Caki2 (cell line): ENCODE measurements at regions not wholly inside any gene's neighbourhood (a gene's known extent, or its start where the extent isn't known, plus 50 kb on each side); places are given as distances from the start of the nearest gene placed in this dataset.

Experiments used
- DNase-seq: peaks from one replicate; pipeline ENCODE4 v3.0.0-alpha.2; 2015; ENCODE audit warnings: low read depth
- in situ Hi-C: cut with HindIII; loops from 2 replicates; pipeline ENCODE4 v1.10.0; 2016; ENCODE audit warnings: low sequenced_read_pairs, low pct_unique_long_range_greater_than_20kb, mixed read lengths

GRCh38 chr9:106616851-106617345 is 246.1 kb upstream of the ZNF462 start:
- in situ Hi-C loops: no loop called here
- no peak for DNase-seq

DNA sequence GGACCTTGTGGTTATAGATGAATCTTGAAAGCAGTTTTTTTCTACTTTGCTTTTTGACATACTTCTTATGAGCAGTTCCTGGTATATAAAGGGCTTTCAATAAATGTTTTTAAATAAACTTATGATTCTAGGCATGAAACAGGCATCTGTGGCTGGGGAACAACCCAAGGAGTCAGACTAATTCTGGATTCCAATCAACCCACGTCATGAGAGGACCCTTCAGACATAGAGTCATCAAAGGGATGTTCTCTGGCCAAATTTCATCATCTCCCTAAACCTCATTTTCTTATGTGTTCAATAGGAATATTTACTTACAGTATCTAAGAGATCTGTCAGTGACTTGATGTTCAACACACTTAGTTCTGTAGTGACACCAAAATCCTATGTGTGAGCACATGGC is 243.8 kb upstream of the ZNF462 start:
- DNase-seq: no peak
- in situ Hi-C loops: no loop called here

- in situ Hi-C loops: no loop called here
- DNase-seq: no peak
Measured at GRCh38 chr9:106620081-106620480, 242.9 kb upstream of the ZNF462 start.

- in situ Hi-C loops: no loop called here
- DNase-seq: no peak
Measured at GRCh38 chr9:106620866-106621265, 242.1 kb upstream of the ZNF462 start.

DNA sequence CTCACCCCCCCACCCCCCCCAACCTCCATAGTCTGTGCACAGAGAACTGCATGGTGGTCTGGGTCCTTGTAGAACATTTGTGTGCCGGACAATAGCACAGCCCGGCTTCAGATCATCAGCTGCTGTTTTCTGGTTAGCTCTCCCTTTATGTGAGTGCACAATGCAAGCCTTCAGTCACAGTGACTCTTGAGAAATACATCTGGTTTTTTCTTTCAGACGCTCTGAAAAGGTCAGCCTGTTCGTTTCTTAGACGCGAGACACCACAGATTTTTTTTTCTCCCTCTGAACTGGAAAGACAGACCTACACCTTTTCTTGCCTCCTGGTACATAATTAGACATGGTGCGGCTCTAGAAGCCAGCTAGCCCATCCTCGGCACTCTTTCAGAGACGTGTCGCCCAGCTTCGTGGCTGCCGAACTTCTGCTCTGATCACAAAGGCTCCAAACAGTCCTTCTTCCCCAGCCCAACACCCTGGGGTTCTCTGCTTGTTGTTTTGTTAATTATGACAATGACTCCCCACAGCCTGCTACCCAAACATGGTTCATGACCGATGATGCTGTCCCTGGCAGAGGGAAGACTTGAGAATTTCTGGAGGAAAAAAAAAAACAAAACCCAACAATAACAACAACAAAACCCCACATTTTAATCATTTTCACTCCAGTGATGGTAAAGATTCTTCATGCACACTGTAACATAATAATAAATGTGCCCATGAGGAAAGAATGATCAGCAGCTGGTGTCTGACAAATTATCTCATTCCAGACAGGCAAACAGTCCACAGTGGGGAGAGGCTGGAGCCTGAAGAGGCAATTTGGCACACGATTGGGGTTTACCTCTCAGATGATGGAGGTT is 241.4 kb upstream of the ZNF462 start:
- DNase-seq: no peak
- in situ Hi-C loops: no loop called here

- in situ Hi-C loops: no loop called here
- DNase-seq: no peak
Measured at GRCh38 chr9:106622164-106622487, 240.8 kb upstream of the ZNF462 start.

- in situ Hi-C loops: no loop called here
- DNase-seq: no peak
Measured at GRCh38 chr9:106623558-106623957, 239.4 kb upstream of the ZNF462 start.

GRCh38 chr9:106625259-106625789 is 237.6 kb upstream of the ZNF462 start:
- in situ Hi-C loops: no loop called here
- DNase-seq: no peak

DNA sequence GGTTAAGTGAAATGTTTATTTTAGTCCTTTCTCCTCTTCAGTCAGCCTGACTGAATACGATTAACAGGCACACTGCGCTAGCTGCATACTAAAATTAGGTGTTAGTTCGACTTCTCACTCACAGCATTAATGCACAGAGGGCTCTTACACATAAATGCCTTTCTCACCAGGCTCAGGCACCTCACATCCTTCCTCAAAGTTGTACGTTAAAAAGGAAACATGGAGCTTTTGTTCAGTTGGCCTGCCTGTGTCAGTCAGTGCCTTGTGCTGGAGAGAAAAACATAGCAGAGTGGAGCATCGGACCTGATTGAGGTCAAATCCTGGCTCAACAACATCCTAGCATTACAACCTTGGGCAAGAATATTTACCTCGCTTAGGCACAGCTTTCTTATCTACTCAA is 236.0 kb upstream of the ZNF462 start:
- in situ Hi-C loops: no loop called here
- DNase-seq: no peak

GRCh38 chr9:106632621-106633020 is 230.3 kb upstream of the ZNF462 start:
- in situ Hi-C loops: no loop called here
- DNase-seq: no peak

- in situ Hi-C loops: no loop called here
- no peak for DNase-seq
Measured at GRCh38 chr9:106634183-106634582, 228.8 kb upstream of the ZNF462 start.

- in situ Hi-C loops: no loop called here
- DNase-seq: no peak
Measured at GRCh38 chr9:106634641-106635040, 228.3 kb upstream of the ZNF462 start.

DNA sequence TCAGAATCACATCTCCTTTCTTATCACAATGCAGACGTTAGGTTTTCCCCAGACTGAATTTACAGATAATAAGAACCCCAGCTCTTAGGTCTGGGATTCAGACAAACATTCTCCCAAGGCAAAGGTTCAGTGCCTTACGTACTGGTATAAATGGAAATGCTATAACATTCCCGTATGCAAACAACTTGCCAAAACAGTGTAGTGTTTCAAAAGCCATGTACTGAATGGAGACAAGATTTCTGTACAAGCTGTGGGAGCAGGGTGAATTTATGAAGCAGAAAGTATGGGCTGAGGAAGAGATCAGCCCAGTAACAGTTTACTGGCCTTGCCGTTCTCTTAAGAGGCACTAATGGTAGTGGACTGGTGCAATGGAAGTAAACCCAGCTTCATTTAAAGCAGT is 225.5 kb upstream of the ZNF462 start:
- DNase-seq: no peak
- in situ Hi-C loops: no loop called here

DNA sequence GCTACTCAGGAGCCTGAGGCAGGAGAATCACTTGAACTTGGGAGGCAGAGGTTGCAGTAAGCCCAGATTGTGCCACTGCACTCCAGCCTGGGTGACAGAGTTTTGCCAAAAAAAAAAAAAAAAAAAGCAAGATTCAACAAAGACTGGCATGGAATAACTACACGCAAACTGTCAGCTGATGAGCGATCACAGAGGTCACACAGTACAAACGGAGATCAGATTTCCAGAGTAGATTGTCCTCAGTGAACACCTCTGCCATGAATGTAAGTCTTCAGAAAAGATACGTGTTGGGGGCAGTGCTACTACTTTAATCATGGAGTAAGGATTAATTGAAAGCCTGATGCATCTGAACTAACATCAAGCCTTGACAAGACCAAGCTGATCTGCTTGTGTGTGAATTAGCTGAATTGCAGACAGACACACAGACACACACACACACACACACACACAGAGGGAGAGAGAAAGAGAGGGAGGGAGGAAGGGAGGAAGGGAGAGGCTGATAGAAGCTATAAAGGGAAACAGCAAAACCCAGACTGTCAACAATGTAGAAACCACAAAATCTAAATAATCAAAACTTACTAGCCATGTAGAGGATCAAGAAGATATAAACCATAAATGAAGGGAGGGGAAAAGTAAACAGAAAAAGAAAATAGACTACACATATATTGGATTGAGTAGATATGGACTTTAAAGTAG is 222.9 kb upstream of the ZNF462 start:
- in situ Hi-C loops: no loop called here
- DNase-seq: no peak

- no peak for DNase-seq
- in situ Hi-C loops: no loop called here
Measured at GRCh38 chr9:106643211-106643930, 219.6 kb upstream of the ZNF462 start.

DNA sequence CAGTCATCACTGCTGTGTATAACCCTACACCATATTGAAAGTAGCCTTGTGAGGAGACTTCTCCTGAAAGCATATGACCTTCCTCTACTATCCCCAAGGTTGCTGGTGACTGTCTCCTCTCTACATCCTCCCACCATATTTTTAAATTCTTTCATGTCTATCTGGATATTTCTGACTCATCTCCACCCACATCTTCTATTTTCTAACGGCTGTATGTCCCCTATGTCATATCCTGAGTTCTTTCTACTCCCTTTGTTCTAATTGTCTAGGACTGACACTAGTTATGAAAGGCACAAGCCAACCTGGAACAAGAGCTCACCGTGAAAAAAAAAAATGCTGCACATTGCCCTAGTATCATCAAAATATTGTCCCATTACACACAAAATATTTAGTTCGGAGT is 218.3 kb upstream of the ZNF462 start:
- DNase-seq: no peak
- in situ Hi-C loops: no loop called here

- in situ Hi-C loops: no loop called here
- no peak for DNase-seq
Measured at GRCh38 chr9:106648799-106649198, 214.2 kb upstream of the ZNF462 start.

DNA sequence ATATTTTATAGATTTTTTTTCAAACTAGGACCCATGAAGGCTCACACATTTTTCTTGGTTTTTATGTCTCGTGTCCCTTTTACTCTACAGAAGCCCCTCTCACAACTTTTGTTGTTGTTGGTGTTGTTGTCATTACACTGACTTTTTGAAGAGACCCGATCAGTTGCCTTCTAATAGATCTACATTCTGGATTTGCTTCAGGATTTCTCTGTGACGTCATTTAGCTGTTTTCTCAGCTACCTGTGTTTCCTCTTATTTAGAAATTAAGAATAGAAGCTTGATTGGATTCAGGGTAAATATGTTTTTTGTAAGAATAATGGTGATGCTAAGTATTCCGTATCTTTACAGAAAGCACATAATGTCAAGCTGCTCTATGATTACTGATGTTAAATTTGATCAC is 213.3 kb upstream of the ZNF462 start:
- in situ Hi-C loops: no loop called here
- DNase-seq: no peak

- in situ Hi-C loops: no loop called here
- no peak for DNase-seq
Measured at GRCh38 chr9:106653213-106653612, 209.8 kb upstream of the ZNF462 start.
